ENCODE measurements at regions not wholly inside any gene's neighbourhood (a gene's known extent, or its start where the extent isn't known, plus 50 kb on each side); places are given as distances from the start of the nearest gene placed in this dataset.

DNA sequence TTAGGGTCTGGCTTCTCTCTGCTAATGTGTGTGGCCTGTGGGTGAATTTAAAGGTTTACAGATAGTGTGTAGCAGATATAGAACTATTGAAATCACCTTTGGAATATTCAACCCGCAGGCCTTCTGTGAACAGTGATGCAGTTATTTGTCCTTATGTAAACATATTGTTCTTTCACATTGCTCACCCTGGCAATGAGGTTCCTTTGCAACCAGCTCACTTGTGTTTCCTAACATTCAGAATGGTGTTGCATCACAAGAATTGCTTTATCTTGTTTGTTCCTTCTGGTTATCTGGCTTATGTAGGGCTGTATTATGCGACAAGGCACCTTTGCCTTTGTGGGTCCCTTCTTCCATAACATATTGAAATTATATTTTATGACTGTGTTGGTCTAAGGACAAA is 370.3 kb downstream of the NNT start:
- H3K36me3 ChIP-seq: no peaks in the 10 kb centered on the region
- no peak for DNase-seq
- H3K27ac ChIP-seq: no peak overlapping the region
- intact Hi-C loops (cut with DNase I; ENCODE audit: low total_unique reads): no loop called here
- H3K27me3 ChIP-seq (replicated peaks in 1 of 7): no peaks in the 10 kb centered on the region
- H3K9me3 ChIP-seq: peaks cover 0 to 27% (median 11%) of the 10 kb centered on the region in 8 donors
- no peaks in the 10 kb centered on the region for H3K4me1 ChIP-seq
- 80 to 85% (median 83%) methylated on average over 2 of the region's 2 CpGs for WGBS, 5 donors
- no peak for TF ChIP-seq POLR2A (IDR thresholded peaks at IDR 0.05)
- TF ChIP-seq, protein P1, sequence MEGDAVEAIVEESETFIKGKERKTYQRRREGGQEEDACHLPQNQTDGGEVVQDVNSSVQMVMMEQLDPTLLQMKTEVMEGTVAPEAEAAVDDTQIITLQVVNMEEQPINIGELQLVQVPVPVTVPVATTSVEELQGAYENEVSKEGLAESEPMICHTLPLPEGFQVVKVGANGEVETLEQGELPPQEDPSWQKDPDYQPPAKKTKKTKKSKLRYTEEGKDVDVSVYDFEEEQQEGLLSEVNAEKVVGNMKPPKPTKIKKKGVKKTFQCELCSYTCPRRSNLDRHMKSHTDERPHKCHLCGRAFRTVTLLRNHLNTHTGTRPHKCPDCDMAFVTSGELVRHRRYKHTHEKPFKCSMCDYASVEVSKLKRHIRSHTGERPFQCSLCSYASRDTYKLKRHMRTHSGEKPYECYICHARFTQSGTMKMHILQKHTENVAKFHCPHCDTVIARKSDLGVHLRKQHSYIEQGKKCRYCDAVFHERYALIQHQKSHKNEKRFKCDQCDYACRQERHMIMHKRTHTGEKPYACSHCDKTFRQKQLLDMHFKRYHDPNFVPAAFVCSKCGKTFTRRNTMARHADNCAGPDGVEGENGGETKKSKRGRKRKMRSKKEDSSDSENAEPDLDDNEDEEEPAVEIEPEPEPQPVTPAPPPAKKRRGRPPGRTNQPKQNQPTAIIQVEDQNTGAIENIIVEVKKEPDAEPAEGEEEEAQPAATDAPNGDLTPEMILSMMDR (IDR thresholded peaks at IDR 0.05 in 8 of 11, conservative IDR thresholded peaks at IDR 0.05 in 3 of 11): no peak
- TF ChIP-seq POLR2AphosphoS5 (IDR thresholded peaks at IDR 0.05): no peak
- no peak overlapping the region for H3K4me3 ChIP-seq

DNA sequence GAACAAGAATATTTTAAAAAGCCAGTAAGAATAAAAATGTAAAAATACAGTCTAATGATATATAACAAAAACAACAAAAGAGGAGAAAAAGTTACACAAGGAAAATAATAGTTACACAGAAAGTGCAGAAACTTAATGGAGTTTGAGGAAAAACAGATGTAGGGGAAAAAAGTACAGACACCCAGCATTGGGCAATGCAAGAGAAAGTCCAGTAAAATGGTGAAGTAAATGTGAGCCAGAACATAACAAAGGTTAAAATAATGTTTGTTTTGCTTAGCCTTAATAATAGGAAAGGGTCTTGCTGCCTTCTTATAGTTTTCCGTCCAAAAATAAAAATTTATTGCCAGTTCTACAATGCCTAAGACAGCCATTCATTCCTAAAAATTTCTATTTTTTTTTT is 364.2 kb downstream of the NNT start:
- TF ChIP-seq POLR2AphosphoS5 (IDR thresholded peaks at IDR 0.05) (no peak), POLR2A (IDR thresholded peaks at IDR 0.05) (no peak)
- TF ChIP-seq, protein P1 (IDR thresholded peaks at IDR 0.05 in 8 of 11, conservative IDR thresholded peaks at IDR 0.05 in 3 of 11): no peak
- DNase-seq: no peak
- Histone ChIP-seq H3K4me3 (no peak overlapping the region), H3K36me3 (no peaks in the 10 kb centered on the region), H3K27ac (no peak overlapping the region), H3K27me3 (replicated peaks in 1 of 7) (no peaks in the 10 kb centered on the region), H3K4me1 (no peaks in the 10 kb centered on the region), H3K9me3 (peaks cover 0 to 32% (median 1%) of the 10 kb centered on the region in 8 donors)
- intact Hi-C loops (cut with DNase I; ENCODE audit: low total_unique reads): no loop called here
- WGBS, 5 donors: 78 to 92% (median 84%) methylated on average over 1 of the region's 1 CpG

DNA sequence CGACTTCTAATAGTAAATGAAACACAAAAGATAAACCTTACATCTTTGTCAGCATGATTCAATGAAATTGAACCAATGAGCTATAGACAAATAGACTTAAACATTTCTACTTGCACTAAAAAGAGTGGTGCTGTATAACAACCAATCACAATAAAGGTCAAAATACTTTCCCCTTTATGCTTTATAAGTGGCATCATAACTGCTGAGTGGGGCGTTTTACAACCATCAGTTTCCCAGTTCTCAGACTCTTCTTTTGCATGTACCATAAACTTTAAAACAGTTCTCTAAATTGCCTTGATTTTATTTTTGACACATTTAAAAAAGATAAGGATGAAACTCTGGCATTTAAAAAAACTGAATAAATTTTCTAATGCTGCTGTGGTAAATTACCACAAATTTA is 356.2 kb downstream of the NNT start:
- Histone ChIP-seq H3K9me3 (peaks cover 0 to 55% (median 20%) of the 10 kb centered on the region in 8 donors), H3K27me3 (replicated peaks in 1 of 7) (no peaks in the 10 kb centered on the region), H3K36me3 (no peaks in the 10 kb centered on the region), H3K4me3 (no peak overlapping the region), H3K4me1 (no peaks in the 10 kb centered on the region), H3K27ac (no peak overlapping the region)
- DNase-seq: no peak
- intact Hi-C loops (cut with DNase I; ENCODE audit: low total_unique reads): no loop called here
- WGBS, 5 donors: 72 to 85% (median 75%) methylated on average over 2 of the region's 2 CpGs
- no peak for TF ChIP-seq POLR2AphosphoS5 (IDR thresholded peaks at IDR 0.05)
- TF ChIP-seq, protein P1 (IDR thresholded peaks at IDR 0.05 in 8 of 11, conservative IDR thresholded peaks at IDR 0.05 in 3 of 11): no peak
- TF ChIP-seq POLR2A (IDR thresholded peaks at IDR 0.05): no peak

DNA sequence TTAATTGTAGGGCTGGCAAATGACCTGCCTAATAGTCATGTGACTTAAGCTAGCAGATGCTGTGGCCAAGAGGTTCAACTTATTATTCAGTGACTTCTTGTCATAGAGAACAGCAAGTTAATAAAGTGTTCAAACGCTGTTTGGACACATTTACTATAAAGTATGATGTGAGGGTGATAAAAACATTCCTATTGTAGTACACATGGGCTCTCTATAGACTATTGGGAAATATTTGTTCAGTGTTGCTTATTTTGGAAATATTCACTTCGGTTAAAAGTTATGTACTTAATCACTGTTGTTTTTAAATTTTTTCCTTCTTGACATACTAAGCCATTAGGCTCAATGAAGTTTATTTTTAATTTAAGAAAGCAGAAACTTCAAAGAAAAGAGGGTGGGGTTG is 345.0 kb downstream of the NNT start:
- peaks cover 0 to 37% (median 24%) of the 10 kb centered on the region in 8 donors for H3K9me3 ChIP-seq
- DNase-seq: no peak
- TF ChIP-seq, protein P1 (IDR thresholded peaks at IDR 0.05 in 8 of 11, conservative IDR thresholded peaks at IDR 0.05 in 3 of 11): no peak
- TF ChIP-seq POLR2AphosphoS5 (IDR thresholded peaks at IDR 0.05) (no peak), POLR2A (IDR thresholded peaks at IDR 0.05) (no peak)
- H3K4me3 ChIP-seq: no peak overlapping the region
- intact Hi-C loops (cut with DNase I; ENCODE audit: low total_unique reads): no loop called here
- H3K27ac ChIP-seq: no peak overlapping the region
- WGBS, 5 donors: 65 to 81% (median 71%) methylated on average over 2 of the region's 2 CpGs
- no peaks in the 10 kb centered on the region for H3K27me3 ChIP-seq (replicated peaks in 1 of 7)
- H3K36me3 ChIP-seq: no peaks in the 10 kb centered on the region
- H3K4me1 ChIP-seq: no peaks in the 10 kb centered on the region

Measured in spleen (tissue), 11 donors.